ENCODE measurements at regions not wholly inside any gene's neighbourhood (a gene's known extent, or its start where the extent isn't known, plus 50 kb on each side); places are given as distances from the start of the nearest gene placed in this dataset.

DNA sequence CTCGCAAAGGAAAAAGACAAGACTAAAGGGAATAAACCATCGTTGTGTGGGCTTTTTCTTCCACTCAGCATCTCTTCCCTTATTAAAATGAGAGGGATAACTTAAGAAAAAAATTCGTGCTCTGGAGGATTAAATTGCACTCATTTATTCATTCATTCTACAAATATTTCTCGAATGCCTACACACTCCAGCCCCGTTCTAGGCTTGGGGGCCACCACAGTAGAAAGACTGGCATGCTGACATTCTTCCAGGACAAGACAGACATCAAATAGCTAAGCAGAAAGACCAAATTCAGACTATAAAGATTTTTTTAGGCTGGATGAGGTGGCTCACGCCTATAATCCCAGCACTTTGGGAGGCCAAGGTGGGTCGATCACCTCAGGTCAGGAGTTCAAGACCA is 65.3 kb upstream of the IL12A start:
- DNase-seq, result no peak

DNA sequence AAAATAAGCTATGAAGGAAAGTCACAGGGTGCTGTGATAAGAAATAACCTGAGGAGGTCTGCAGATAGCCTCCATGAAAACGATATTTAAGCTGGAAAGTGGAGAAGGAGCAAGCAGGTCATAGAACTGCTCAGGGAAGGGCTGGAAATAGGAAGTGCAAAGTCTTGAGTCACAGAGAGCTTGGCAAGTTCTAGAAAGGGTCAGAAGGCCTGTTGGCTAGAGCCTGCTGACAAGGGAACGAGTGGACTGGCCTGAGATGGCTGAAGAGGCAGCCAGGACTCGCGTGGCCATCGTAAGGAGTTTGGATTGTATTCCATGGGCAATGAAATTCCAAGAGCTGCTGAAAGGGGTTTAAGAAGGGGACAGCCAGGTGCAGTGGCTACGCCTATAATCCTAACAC is 64.7 kb upstream of the IL12A start:
- no peak for DNase-seq

GRCh38 chr3:159924411-159924810 is 64.2 kb upstream of the IL12A start:
- no peak for DNase-seq

DNA sequence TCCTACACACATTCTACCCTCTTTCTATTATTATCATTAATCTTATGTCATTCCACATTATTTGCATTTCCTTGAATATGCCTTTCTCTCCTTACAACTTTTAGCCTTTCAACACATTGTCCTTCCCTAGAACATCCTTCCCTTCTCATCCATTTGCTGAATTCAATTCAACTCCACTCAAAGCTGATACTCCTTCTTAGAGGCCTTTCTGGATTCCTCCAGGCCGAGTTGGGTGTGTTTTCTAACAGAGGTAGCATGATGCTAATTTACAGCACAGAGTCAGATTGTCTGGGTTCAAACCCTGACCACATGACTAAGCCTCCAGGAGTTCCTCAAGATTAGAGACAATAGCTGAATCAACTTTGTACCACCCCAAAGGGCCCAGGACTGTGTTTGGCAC is 63.4 kb upstream of the IL12A start:
- DNase-seq, result no peak

- no peak for DNase-seq
Measured at GRCh38 chr3:159926573-159926972, 62.1 kb upstream of the IL12A start.

DNA sequence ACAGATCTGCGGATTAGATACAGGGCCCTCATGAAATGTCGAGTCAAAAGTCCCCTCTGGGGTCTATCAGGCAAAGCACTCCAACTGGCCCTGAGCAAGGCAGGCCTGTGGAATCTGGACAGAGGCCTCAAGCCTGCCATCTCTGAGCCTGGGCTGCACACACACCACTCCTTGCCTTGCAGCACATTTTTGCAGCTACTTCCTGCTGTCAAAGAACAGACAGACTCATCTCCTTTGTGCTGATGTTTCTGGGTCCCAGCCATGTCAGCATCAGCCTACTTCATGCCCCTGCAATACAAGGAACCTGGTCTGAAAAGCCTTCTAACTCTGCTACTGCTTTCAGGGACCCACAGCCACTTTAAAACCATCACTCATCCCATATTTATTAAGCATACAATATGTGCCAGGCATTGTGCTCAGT is 60.6 kb upstream of the IL12A start:
- no peak for DNase-seq

DNA sequence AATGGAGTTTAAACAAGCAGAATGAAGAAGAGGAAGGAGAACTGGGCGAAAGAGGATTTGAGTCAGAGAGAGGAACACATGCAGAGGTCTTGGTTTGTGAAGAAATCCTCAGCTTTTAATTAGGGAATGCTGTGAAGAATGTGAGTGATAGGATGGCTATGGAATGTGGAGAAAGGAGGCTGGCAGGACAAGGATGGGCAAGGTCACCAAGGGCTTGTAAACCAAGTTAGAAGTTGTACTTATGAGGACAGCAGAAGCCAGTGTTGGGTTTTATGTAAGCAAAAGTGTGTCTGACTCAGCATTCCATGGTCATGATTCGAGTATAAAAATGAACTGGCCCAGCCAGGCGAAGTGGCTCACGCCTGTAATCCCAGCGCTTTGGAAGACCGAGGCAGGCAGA is 60.0 kb upstream of the IL12A start:
- no peak for DNase-seq

DNA sequence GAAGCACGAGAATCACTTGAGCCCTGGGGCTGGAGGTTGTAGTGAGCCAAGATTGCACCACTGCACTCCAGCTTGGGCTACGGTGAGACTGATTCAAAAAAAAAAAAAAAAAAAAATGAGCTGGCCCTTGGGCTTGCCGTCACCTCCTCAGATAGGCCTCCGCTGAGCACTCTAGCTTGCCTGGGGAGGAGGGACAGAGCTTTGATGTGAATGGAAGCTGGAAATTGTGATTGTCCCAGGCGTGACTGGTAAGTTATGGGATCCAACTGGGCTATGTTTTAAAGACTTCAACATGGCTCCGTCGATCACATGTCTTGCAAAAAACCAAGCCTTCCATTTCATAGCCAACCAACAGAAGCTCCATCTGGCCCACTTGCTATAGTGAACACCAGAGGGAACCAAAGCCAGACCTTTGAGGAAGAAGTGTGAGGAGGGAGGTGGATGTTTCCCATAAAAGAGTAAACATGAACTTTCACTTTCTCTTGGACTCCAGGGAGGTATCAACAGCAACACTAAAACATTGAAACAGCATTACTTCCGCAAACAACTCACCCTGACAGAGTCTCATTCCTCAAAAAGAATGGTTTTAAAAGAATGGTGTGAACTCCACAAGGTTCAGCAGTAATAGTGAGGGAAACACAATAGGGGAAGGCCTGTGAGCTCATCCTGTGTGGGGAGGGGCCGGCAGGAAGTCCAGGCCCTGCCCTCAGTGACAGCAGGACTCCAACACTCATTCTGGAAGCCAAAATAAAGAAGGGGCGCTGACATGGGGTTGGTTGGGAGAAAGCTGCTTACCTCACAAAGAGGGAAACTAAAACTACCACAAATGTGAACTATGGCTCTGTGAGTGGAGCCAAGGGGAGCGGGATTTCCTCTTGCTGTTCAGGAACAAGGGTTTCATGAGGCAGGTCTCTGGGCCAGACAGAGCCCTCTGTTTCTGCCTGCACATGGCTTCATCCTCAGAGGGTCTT is 59.2 kb upstream of the IL12A start:
- DNase-seq, result no peak

GRCh38 chr3:159934216-159934615 is 54.4 kb upstream of the IL12A start:
- no peak for DNase-seq

GRCh38 chr3:159936541-159936940 is 52.1 kb upstream of the IL12A start:
- no peak for DNase-seq

DNA sequence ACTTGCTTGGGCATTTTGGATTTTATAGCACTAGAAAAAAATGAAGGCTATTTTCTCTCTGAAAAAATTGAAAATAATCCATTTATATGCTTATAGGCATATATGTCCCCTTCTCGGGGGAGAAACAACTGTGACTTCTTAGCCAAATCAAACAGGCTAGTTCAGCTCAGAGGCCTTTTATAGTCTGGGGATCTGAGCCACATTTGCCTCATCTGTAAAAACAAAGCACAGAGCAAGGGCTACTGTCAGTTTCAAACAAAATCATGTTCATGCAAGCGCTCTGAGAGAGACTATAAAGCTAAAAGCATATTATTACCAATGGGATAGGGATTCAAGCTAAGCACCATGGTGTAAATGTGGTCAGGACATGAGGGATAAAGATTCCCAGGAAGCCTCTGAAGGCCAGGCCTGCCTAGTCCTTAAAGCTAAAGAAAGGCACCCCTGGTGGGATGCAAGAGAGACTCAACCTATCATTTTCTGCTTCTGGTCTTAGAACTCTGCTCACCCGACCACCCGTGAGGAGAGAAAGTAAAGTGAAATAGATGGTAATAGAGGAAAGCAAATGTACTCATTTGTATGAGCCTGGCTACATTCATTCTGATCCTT is 51.0 kb upstream of the IL12A start:
- DNase-seq, result no peak

DNA sequence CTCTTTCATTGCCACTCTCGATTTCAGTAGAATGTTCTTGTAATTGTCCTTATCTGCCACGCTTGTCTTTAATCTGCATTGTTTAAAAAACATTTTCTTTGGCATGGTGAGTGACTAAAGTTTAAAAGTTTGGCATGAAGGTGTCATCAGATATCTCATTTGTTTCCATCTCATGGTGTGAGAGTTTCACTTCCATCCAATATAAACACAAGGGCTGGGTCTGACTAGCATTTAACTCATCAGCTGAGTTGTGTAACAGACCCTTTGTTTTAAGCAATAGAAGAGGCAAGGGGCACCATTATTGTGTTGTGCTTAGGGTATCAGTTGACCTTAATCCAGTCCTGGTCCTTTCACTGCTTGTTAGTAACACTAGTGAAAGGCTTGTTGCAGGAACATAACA is 49.9 kb upstream of the IL12A start:
- no peak for DNase-seq

All from activated CD4-positive, alpha-beta T cell treated with anti-CD3 and anti-CD28 coated beads, Interleukin-2, amount 50 U/mL, for 16 hours (primary cell).